ENCODE measurements at regions not wholly inside any gene's neighbourhood (a gene's known extent, or its start where the extent isn't known, plus 50 kb on each side); places are given as distances from the start of the nearest gene placed in this dataset.

DNA sequence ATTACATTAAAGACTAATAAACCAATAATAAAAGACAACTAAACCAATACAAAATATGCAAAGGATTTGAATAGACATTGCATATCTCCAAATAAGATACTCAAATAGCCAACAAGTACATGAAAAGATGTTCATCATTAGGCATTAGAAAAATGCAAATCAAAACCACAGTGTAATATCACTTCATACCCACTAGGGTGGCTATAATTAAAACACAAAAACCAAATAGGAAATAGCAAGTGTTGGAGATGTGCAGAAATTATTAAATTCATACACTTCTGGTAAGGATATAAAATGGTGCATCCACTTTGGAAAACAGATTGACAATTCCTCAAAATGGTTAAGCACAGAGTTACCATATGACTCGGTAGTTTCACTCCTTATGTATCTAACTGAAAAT, 860.8 kb upstream of the DIAPH2 start:
- TF ChIP-seq, protein P1, sequence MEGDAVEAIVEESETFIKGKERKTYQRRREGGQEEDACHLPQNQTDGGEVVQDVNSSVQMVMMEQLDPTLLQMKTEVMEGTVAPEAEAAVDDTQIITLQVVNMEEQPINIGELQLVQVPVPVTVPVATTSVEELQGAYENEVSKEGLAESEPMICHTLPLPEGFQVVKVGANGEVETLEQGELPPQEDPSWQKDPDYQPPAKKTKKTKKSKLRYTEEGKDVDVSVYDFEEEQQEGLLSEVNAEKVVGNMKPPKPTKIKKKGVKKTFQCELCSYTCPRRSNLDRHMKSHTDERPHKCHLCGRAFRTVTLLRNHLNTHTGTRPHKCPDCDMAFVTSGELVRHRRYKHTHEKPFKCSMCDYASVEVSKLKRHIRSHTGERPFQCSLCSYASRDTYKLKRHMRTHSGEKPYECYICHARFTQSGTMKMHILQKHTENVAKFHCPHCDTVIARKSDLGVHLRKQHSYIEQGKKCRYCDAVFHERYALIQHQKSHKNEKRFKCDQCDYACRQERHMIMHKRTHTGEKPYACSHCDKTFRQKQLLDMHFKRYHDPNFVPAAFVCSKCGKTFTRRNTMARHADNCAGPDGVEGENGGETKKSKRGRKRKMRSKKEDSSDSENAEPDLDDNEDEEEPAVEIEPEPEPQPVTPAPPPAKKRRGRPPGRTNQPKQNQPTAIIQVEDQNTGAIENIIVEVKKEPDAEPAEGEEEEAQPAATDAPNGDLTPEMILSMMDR (IDR thresholded peaks at IDR 0.05; ENCODE audit: borderline replicate concordance, insufficient read depth, low read depth, low read length) = no peak
- no peak overlapping the region for H3K4me3 ChIP-seq (ENCODE audit: low read depth, low read length)

DNA sequence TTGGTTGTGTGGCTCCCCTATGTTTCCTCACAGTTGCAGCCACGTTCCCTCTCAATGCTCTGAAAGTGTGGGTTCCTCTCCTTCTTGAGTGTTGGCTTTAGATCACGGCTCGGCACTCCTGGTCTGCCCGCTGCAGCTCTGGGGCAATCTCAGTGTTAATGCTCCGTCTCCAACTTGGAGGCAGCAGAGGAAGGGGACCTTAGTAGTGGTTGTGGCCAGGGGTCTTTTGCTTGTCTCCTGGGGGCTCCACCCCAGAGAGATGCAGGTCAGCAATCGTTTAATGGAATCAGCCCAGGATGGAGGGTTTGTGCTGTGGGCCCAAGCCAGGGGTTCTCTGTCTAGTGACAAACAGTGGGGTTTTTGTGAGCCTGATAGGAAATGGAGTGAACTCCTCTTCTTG, 849.4 kb upstream of the DIAPH2 start:
- TF ChIP-seq, protein P1 (IDR thresholded peaks at IDR 0.05; ENCODE audit: borderline replicate concordance, insufficient read depth, low read depth, low read length) = no peak
- no peak overlapping the region for H3K4me3 ChIP-seq (ENCODE audit: low read depth, low read length)

DNA sequence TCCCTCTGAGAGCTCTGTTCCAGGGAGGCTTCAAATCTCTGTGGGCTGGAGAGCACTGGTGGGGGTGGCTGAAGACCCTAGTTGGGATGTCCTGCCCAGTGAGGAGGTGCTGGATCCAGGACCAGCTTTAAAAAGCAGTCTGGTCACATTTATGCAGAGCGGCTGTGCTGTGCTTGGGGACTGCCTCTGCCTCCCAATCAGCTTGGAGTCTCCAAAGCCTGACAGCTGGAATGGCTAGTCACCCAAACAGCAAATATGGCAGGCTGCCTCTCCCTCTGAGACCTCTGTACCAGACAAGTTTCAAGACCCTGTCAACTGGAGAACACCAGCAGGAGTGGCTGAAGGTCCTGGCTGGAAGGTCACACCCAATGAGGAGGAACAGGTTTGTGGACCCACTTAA, 848.1 kb upstream of the DIAPH2 start:
- H3K4me3 ChIP-seq (ENCODE audit: low read depth, low read length) = no peak overlapping the region
- TF ChIP-seq, protein P1 (IDR thresholded peaks at IDR 0.05; ENCODE audit: borderline replicate concordance, insufficient read depth, low read depth, low read length) = no peak

DNA sequence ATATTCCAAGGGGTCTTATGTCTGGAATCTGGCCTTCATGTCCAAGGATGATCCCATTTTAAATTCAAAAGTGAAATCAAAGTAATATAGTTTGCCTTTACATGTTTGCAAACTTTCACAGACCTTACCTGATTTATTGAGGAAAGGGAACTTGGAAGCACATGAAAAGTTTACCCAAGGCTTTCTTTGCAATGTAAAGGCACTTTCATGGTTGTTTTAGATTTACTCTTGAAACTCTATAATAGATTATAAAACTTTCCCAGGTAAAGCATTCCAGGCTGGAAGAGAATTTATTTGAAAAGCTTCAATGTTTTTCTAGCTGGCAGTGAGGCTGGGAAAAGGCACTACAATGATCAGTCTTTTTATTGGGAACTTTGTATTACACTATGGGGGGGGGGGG, 842.8 kb upstream of the DIAPH2 start:
- H3K4me3 ChIP-seq (ENCODE audit: low read depth, low read length) = no peak overlapping the region
- TF ChIP-seq, protein P1 (IDR thresholded peaks at IDR 0.05; ENCODE audit: borderline replicate concordance, insufficient read depth, low read depth, low read length) = no peak

DNA sequence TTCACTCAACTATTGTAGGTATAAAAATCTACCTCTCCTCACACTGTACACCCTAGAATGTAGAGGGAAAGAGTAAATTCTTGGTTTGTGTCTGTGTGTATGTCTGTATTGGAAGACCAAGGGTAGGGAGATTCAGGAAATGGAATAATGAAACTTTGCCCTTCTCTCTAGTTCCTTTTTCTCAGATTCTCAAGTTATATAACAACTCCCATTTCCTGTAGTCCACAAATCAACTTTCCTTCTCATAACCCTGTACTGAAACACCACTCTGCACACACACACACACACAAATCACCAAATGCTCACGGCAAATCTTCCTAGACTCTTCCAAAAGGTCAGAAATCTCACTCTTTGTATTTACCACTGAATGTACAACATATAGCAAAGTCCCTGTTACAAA, 824.5 kb upstream of the DIAPH2 start:
- no peak overlapping the region for H3K4me3 ChIP-seq (ENCODE audit: low read depth, low read length)
- TF ChIP-seq, protein P1 (IDR thresholded peaks at IDR 0.05; ENCODE audit: borderline replicate concordance, insufficient read depth, low read depth, low read length) = no peak

DNA sequence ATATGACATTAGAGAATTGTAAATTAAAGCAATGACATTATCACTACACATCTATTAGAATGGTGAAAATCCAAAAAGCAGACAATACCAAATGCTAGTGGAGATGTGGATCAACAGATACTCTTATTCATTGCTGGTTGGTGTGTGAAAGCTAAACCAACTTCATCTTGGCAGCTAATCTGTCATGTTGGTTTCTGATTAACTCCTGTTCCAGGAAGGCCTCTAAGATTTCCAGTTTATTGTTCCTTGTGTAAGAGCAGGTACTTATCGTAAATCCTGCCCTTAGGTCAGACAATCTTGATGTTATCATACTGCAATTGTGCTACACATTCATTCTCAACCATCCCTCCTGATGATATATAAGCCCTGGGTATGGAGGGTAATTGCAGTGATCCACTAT, 809.0 kb upstream of the DIAPH2 start:
- no peak overlapping the region for H3K4me3 ChIP-seq (ENCODE audit: low read depth, low read length)
- TF ChIP-seq, protein P1 (IDR thresholded peaks at IDR 0.05; ENCODE audit: borderline replicate concordance, insufficient read depth, low read depth, low read length) = no peak

DNA sequence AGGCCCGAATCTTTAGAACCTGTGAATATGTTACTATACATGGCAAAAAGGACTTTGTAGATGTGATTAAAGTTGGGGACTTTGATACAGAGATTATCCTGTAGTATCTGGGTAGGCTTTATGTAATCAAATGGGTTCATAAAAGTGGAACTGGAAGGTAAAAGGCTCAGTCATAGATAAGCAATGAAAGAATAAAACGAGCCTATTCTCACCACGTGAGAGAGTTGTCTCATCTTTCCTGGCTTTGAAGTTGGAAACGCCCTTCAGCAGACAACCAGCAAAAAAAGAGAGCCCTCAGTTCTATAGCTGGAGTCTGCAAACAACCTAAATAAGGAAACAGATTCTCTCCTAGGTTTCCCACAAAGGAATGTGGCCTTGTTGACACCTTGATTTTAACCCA, 805.8 kb upstream of the DIAPH2 start:
- no peak overlapping the region for H3K4me3 ChIP-seq (ENCODE audit: low read depth, low read length)
- TF ChIP-seq, protein P1 (IDR thresholded peaks at IDR 0.05; ENCODE audit: borderline replicate concordance, insufficient read depth, low read depth, low read length) = no peak
